ENCODE measurements at regions not wholly inside any gene's neighbourhood (a gene's known extent, or its start where the extent isn't known, plus 50 kb on each side); places are given as distances from the start of the nearest gene placed in this dataset.

- Histone ChIP-seq H3K4me1 (no peaks in the 10 kb centered on the region), H3K9me3 (no peaks in the 10 kb centered on the region), H3K27ac (no peak overlapping the region), H3K4me3 (no peak overlapping the region), H3K36me3 (no peaks in the 10 kb centered on the region), H3K27me3 (no peaks in the 10 kb centered on the region)
- DNase-seq: peak in 1 of 3 donors; percentile 22
- ATAC-seq: peak in 2 of 4 donors; percentile 32 to 67
- 64% methylated on average over 7 of the region's 7 CpGs for WGBS (ENCODE audit: insufficient coverage, low coverage, low lambda C conversion rate, missing lambda C conversion rate)
- TF ChIP-seq, protein P1, sequence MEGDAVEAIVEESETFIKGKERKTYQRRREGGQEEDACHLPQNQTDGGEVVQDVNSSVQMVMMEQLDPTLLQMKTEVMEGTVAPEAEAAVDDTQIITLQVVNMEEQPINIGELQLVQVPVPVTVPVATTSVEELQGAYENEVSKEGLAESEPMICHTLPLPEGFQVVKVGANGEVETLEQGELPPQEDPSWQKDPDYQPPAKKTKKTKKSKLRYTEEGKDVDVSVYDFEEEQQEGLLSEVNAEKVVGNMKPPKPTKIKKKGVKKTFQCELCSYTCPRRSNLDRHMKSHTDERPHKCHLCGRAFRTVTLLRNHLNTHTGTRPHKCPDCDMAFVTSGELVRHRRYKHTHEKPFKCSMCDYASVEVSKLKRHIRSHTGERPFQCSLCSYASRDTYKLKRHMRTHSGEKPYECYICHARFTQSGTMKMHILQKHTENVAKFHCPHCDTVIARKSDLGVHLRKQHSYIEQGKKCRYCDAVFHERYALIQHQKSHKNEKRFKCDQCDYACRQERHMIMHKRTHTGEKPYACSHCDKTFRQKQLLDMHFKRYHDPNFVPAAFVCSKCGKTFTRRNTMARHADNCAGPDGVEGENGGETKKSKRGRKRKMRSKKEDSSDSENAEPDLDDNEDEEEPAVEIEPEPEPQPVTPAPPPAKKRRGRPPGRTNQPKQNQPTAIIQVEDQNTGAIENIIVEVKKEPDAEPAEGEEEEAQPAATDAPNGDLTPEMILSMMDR (IDR thresholded peaks at IDR 0.05): no peak
- TF ChIP-seq POLR2A (IDR thresholded peaks at IDR 0.05): no peak
- intact Hi-C loops (cut with DNase I): no loop called here
Observed at GRCh38 chr4:11625211-11625610, 196.5 kb upstream of the HS3ST1 start.

DNA sequence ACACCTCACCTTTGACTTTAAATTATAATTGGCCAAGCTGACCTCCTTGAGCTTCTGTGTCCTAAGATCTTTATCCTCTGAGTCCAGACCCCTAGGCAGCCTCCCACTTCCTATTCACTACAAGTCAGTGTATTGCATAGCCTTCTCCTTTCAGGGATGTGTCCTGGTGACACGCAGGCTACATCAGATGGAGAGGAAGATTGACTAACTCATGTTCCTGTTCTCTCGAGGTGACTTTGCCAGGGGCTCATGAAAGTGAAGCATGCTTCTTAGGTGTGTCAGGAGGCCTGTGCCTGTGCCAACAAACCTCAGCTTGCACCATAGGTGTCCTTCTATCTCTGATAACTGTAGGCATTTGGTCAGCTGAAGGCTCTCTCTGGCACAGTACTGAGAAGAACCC, 195.7 kb upstream of the HS3ST1 start:
- no peak overlapping the region for H3K27ac ChIP-seq
- WGBS (ENCODE audit: insufficient coverage, low coverage, low lambda C conversion rate, missing lambda C conversion rate): 27% methylated on average over 2 of the region's 2 CpGs
- ATAC-seq: no peak

GRCh38 chr4:11623726-11624037, 195.0 kb upstream of the HS3ST1 start:
- no peak overlapping the region for H3K4me3 ChIP-seq

More for the DNA sequence above, 195.7 kb upstream of the HS3ST1 start:
- intact Hi-C loops (cut with DNase I): no loop called here
- Histone ChIP-seq H3K36me3 (no peaks in the 10 kb centered on the region), H3K4me3 (no peak overlapping the region), H3K4me1 (no peaks in the 10 kb centered on the region), H3K9me3 (no peaks in the 10 kb centered on the region), H3K27me3 (no peaks in the 10 kb centered on the region)
- DNase-seq: no peak
- TF ChIP-seq, protein P1 (IDR thresholded peaks at IDR 0.05): no peak
- TF ChIP-seq POLR2A (IDR thresholded peaks at IDR 0.05): no peak

DNA sequence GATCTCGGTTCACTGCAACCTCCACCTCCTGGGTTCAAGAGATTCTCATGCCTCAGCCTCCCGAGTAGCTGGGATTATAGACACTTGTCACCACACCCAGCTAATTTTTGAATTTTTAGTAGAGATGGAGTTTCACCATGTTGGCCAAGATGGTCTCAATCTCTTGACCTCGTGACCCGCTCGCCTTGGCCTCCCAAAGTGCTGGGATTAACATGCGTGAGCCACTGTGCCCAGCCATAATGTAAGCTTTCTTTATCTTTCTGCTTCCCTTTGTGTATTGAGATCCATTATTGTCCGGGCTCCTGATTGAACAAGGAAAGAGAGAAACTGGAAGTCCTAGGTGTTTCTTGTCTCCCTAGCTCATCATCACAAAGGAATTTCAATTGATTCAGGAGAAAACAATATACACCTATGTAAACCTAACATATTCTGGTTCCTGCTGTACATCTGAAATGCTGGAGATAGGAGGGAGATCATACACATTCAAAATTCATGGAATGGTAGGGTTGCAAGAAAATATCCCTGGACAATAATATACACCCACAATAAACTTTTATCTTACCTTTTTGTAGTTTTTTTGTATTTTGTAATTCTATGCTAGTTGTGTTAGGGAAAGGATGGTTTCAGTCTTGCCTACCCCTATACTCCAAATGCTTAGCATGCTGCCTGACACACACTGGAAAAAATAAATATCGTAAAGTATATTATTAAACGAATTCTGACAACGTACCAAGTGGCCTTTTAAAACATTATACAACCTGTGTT, 194.4 kb upstream of the HS3ST1 start:
- DNase-seq (no peak), ATAC-seq (no peak)
- H3K27me3 ChIP-seq: no peaks in the 10 kb centered on the region
- no peak overlapping the region for H3K4me3 ChIP-seq
- H3K36me3 ChIP-seq: no peaks in the 10 kb centered on the region
- whole genome bisulfite sequencing (ENCODE audit: insufficient coverage, low coverage, low lambda C conversion rate, missing lambda C conversion rate): 70% methylated on average over 10 of the region's 10 CpGs
- intact Hi-C loops (cut with DNase I): no loop called here
- no peaks in the 10 kb centered on the region for H3K9me3 ChIP-seq
- peaks cover 0 to 5% (median 0%) of the 10 kb centered on the region in 4 donors for H3K4me1 ChIP-seq
- H3K27ac ChIP-seq: no peak overlapping the region
- TF ChIP-seq, protein P1 (IDR thresholded peaks at IDR 0.05): no peak
- TF ChIP-seq POLR2A (IDR thresholded peaks at IDR 0.05): no peak

More at GRCh38 chr4:11623726-11624037, 195.0 kb upstream of the HS3ST1 start:
- 43% methylated on average over 1 of the region's 1 CpG for WGBS (ENCODE audit: insufficient coverage, low coverage, low lambda C conversion rate, missing lambda C conversion rate)
- intact Hi-C loops (cut with DNase I): no loop called here
- TF ChIP-seq POLR2A (IDR thresholded peaks at IDR 0.05): no peak
- TF ChIP-seq, protein P1 (IDR thresholded peaks at IDR 0.05): peak; percentile 15 to 45 (median 34)
- peak in 3 of 4 donors; percentile 29 to 65 (median 59) for ATAC-seq
- no peak overlapping the region for H3K27ac ChIP-seq
- H3K27me3 ChIP-seq: no peaks in the 10 kb centered on the region
- peak in 1 of 3 donors; percentile 21 for DNase-seq
- peaks cover 0 to 5% (median 0%) of the 10 kb centered on the region in 4 donors for H3K4me1 ChIP-seq
- H3K9me3 ChIP-seq: no peaks in the 10 kb centered on the region
- H3K36me3 ChIP-seq: no peaks in the 10 kb centered on the region

Measured in right lobe of liver (tissue), 6 donors.